ENCODE measurements at regions not wholly inside any gene's neighbourhood (a gene's known extent, or its start where the extent isn't known, plus 50 kb on each side); places are given as distances from the start of the nearest gene placed in this dataset.

- TF ChIP-seq EGR1 (IDR thresholded peaks at IDR 0.05) (no peak), YY1 (IDR thresholded peaks at IDR 0.05; ENCODE audit: low read depth) (no peak), TEAD4 (IDR thresholded peaks at IDR 0.05) (no peak), EP300 (IDR thresholded peaks at IDR 0.05; ENCODE audit: borderline replicate concordance) (no peak), ZBTB7A (IDR thresholded peaks at IDR 0.05; ENCODE audit: low read depth) (no peak), CREB1 (IDR thresholded peaks at IDR 0.05; ENCODE audit: low read depth) (no peak), FOXM1 (IDR thresholded peaks at IDR 0.05; ENCODE audit: borderline replicate concordance, low read depth) (no peak), CEBPB (IDR thresholded peaks at IDR 0.05) (no peak), RAD21 (IDR thresholded peaks at IDR 0.05; ENCODE audit: low read depth) (no peak), REST (IDR thresholded peaks at IDR 0.05; ENCODE audit: low read depth) (no peak), NFIC (IDR thresholded peaks at IDR 0.05) (no peak)
These were observed 85.0 kb downstream of the NUF2 start for GRCh38 chr1:163406772-163407171.

- no peak for TF ChIP-seq CREB1 (IDR thresholded peaks at IDR 0.05; ENCODE audit: low read depth)
- no peak for TF ChIP-seq EGR1 (IDR thresholded peaks at IDR 0.05)
- TF ChIP-seq ZBTB7A (IDR thresholded peaks at IDR 0.05; ENCODE audit: low read depth), result no peak
- no peak for TF ChIP-seq TEAD4 (IDR thresholded peaks at IDR 0.05)
- no peak for TF ChIP-seq NFIC (IDR thresholded peaks at IDR 0.05)
- no peak for TF ChIP-seq CEBPB (IDR thresholded peaks at IDR 0.05)
- TF ChIP-seq FOXM1 (IDR thresholded peaks at IDR 0.05; ENCODE audit: borderline replicate concordance, low read depth), result no peak
- TF ChIP-seq YY1 (IDR thresholded peaks at IDR 0.05; ENCODE audit: low read depth), result no peak
- TF ChIP-seq TAF1 (IDR thresholded peaks at IDR 0.05; ENCODE audit: low read depth), result no peak
- no peak for TF ChIP-seq EP300 (IDR thresholded peaks at IDR 0.05; ENCODE audit: borderline replicate concordance)
- no peak for TF ChIP-seq TCF12 (IDR thresholded peaks at IDR 0.05; ENCODE audit: low read depth)
- no peak for TF ChIP-seq REST (IDR thresholded peaks at IDR 0.05; ENCODE audit: low read depth)
- TF ChIP-seq MAX (IDR thresholded peaks at IDR 0.05), result no peak
- TF ChIP-seq RAD21 (IDR thresholded peaks at IDR 0.05; ENCODE audit: low read depth), result no peak
- no peak for TF ChIP-seq USF1 (IDR thresholded peaks at IDR 0.05)
These were observed 86.5 kb downstream of the NUF2 start for GRCh38 chr1:163408262-163408661.

- peak; percentile 72 for TF ChIP-seq RAD21 (IDR thresholded peaks at IDR 0.05; ENCODE audit: low read depth)
- no peak for TF ChIP-seq REST (IDR thresholded peaks at IDR 0.05; ENCODE audit: low read depth)
- TF ChIP-seq YY1 (IDR thresholded peaks at IDR 0.05; ENCODE audit: low read depth), result no peak
These were observed 88.6 kb downstream of the NUF2 start for GRCh38 chr1:163410073-163410999.

- TF ChIP-seq FOXM1 (IDR thresholded peaks at IDR 0.05; ENCODE audit: borderline replicate concordance, low read depth) (no peak), RAD21 (IDR thresholded peaks at IDR 0.05; ENCODE audit: low read depth) (no peak), EGR1 (IDR thresholded peaks at IDR 0.05) (no peak)
These were observed 90.5 kb downstream of the NUF2 start for GRCh38 chr1:163412221-163412620.

GRCh38 chr1:163414778-163415177, 93.0 kb downstream of the NUF2 start:
- no peak for TF ChIP-seq TCF12 (IDR thresholded peaks at IDR 0.05; ENCODE audit: low read depth)
- no peak for TF ChIP-seq USF1 (IDR thresholded peaks at IDR 0.05)
- no peak for TF ChIP-seq RAD21 (IDR thresholded peaks at IDR 0.05; ENCODE audit: low read depth)
- no peak for TF ChIP-seq FOXM1 (IDR thresholded peaks at IDR 0.05; ENCODE audit: borderline replicate concordance, low read depth)
- TF ChIP-seq CREB1 (IDR thresholded peaks at IDR 0.05; ENCODE audit: low read depth), result no peak
- no peak for TF ChIP-seq CEBPB (IDR thresholded peaks at IDR 0.05)
- TF ChIP-seq TEAD4 (IDR thresholded peaks at IDR 0.05), result no peak
- no peak for TF ChIP-seq YY1 (IDR thresholded peaks at IDR 0.05; ENCODE audit: low read depth)
- TF ChIP-seq MAX (IDR thresholded peaks at IDR 0.05), result no peak
- no peak for TF ChIP-seq EP300 (IDR thresholded peaks at IDR 0.05; ENCODE audit: borderline replicate concordance)
- TF ChIP-seq TAF1 (IDR thresholded peaks at IDR 0.05; ENCODE audit: low read depth), result no peak
- TF ChIP-seq ZBTB7A (IDR thresholded peaks at IDR 0.05; ENCODE audit: low read depth), result no peak
- TF ChIP-seq REST (IDR thresholded peaks at IDR 0.05; ENCODE audit: low read depth), result no peak
